Naive thymus-derived CD8-positive, alpha-beta T cell (primary cell): ENCODE measurements at regions not wholly inside any gene's neighbourhood (a gene's known extent, or its start where the extent isn't known, plus 50 kb on each side); places are given as distances from the start of the nearest gene placed in this dataset.

ENCODE experiments used
- ATAC-seq, 2 donors: fragments of 150-1000 bp; cut with Tn5 transposase in 1 of 2; sonication (Bioruptor Pico), chemical (Tn5 transposase) in 1 of 2; 1 replicate in 1 of 2; 2 replicates in 1 of 2; pipeline ENCODE4 v1.10.0; 2021; ENCODE audit warnings: mild to moderate bottlenecking in 2 of 2, moderate library complexity in 2 of 2
- POLR2A ChIA-PET: fragments of 350-600 bp; sonication (Branson Sonifier 250); formaldehyde crosslinking; loops from one replicate; lab custom pipeline; 2021; ENCODE audit warnings: antibody characterized with exemption; lab: Charles Lee
- DNase-seq, 10 donors: peaks; one replicate each; pipeline versions ENCODE4 v3.0.0 to v3.0.0-alpha.2; 2020 to 2022
- H3K27ac Mint-ChIP-seq, 10 donors: one replicate each; pipeline ENCODE4 v1.8.0; 2020 to 2022; ENCODE audit warnings: mild to moderate bottlenecking in 10 of 10, mixed read lengths in 10 of 10, moderate library complexity in 4 of 10, inconsistent platforms in 1 of 10
- H3K27me3 Mint-ChIP-seq, 5 donors: one replicate each; pipeline ENCODE4 v1.8.0; 2021 to 2022; ENCODE audit warnings: mixed read lengths in 5 of 5
- H3K36me3 Mint-ChIP-seq, 3 donors: one replicate each; pipeline ENCODE4 v1.8.0; 2020 to 2022; ENCODE audit warnings: mixed read lengths in 3 of 3, mild to moderate bottlenecking in 2 of 3, inconsistent platforms in 1 of 3
- H3K4me1 Mint-ChIP-seq, 4 donors: one replicate each; pipeline ENCODE4 v1.8.0; 2021 to 2022; ENCODE audit warnings: mixed read lengths in 4 of 4
- H3K4me3 Mint-ChIP-seq, 10 donors: one replicate each; pipeline ENCODE4 v1.8.0; 2020 to 2022; ENCODE audit warnings: mild to moderate bottlenecking in 10 of 10, mixed read lengths in 10 of 10, moderate library complexity in 6 of 10, inconsistent platforms in 1 of 10
- H3K9me3 Mint-ChIP-seq, 9 donors: one replicate each; pipeline ENCODE4 v1.8.0; 2020 to 2022; ENCODE audit warnings: mixed read lengths in 9 of 9, mild to moderate bottlenecking in 3 of 9, inconsistent platforms in 1 of 9, moderate library complexity in 1 of 9

DNA sequence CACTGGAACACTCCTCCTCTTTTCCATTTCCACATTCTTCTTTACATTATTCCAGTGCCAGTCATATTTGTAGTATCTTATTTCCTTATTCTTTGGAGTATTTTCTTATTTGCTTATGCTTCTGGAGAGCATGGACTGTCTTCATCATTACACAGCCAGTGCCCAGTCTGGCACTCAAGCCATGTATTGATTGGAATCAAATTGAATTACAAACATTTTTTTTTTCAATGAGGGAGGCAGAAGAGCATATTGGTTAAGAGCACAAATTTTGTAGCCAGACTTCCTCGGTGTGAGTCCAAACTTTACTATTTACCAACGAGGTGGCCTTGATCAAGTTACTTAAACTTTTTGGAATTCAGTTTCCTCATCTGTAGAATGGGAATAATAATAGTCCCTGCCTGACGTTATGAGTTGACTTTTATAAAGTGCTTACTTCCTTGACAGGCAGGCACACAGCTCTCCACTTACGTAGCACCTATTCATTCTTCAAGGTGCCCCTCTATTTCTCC is 186.6 kb upstream of the BCL6 start:
- H3K27ac Mint-ChIP-seq: no peak overlapping the region
- ATAC-seq: no peak

DNA sequence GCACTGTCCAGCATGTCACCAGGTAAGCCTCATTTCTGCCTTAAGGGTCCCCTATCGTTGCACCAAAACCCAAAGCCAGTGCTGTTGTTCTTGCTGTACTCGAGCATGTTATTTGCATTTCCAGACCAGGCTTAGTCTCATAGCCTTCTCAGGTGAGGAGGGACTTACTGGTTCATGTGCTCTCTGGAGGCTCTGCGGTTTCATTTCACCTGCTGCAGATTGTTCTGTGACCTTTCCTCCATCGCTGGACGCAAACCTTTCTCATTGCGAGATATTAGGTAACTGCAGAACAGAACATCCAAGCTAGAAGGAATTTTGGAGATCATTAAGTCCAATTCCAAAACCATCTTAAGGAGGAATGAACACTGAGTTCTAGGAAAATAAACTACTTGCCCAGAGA is 187.3 kb upstream of the BCL6 start:
- POLR2A ChIA-PET: no interaction called here
- Mint-ChIP-seq H3K9me3 (no peaks in the 10 kb centered on the region), H3K27ac (no peak overlapping the region), H3K27me3 (no peaks in the 10 kb centered on the region), H3K4me1 (peaks cover 11 to 30% (median 16%) of the 10 kb centered on the region in 4 donors), H3K36me3 (no peaks in the 10 kb centered on the region), H3K4me3 (no peak overlapping the region)
- DNase-seq (no peak), ATAC-seq (no peak)

More for the DNA sequence above, 186.6 kb upstream of the BCL6 start:
- no peaks in the 10 kb centered on the region for H3K9me3 Mint-ChIP-seq
- no peak overlapping the region for H3K4me3 Mint-ChIP-seq
- peaks cover 14 to 34% (median 21%) of the 10 kb centered on the region in 4 donors for H3K4me1 Mint-ChIP-seq
- POLR2A ChIA-PET: interaction anchor here (0.6 kb wide), 1 partner anchor 8 kb away, joined by 3 read pairs; no protein-coding TSS in a partner anchor
- no peaks in the 10 kb centered on the region for H3K36me3 Mint-ChIP-seq
- H3K27me3 Mint-ChIP-seq: no peaks in the 10 kb centered on the region
- no peak for DNase-seq

DNA sequence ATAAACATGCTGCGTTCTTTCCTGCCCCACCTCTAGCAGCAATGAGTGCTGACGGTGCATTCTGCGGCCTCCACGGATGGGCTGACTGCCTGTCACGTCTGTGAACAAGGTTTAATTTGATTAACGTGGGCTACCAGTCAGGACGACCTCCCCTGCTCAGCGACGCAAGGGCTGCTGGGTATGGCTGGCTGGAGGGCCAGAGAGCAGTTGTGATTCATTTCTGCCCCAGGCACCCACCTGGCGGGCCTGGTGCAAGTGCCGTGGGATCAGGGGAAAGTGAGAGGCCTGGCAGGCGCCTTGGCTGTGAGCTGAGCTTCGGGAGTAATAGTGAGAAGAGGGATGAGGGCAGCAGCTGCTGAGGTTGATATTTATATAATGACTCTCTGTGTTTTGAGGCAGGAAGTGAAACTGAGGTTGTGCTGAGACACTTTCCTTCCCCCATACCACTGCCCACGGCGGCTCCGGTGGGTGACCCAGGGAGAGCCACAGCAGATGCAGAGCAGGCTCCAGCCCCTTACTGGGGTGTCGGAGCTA is 190.4 kb upstream of the BCL6 start:
- peak in 1 of 10 donors; percentile 15 for DNase-seq
- peak in 1 of 2 donors; percentile 35 for ATAC-seq
- Mint-ChIP-seq H3K36me3 (no peaks in the 10 kb centered on the region), H3K4me3 (peak overlapping the region in 5 of 10 donors; percentile 25 to 80 (median 49)), H3K9me3 (no peaks in the 10 kb centered on the region), H3K4me1 (peaks cover 9 to 17% (median 12%) of the 10 kb centered on the region in 4 donors), H3K27me3 (no peaks in the 10 kb centered on the region), H3K27ac (peak overlapping the region in 4 of 10 donors; percentile 34 to 92 (median 72))
- POLR2A ChIA-PET: no interaction called here

DNA sequence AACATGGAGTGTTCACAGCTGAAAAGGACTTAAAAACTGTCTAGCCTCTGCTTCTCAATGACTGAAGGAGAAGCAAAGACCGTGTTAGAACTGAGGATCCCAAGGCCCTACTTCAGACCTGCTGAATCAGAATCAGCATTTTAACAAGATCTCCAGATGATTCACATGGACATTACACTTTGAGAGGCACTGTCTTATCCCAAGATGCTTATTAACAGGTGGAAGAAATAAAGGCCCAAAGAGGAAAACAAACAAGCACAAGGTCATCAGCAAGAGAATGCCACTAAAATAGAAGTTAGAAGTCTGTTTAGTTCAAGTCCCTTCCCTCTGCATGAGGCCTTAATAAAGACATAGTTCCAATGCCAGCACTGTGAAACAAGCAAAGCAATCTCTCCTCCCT is 191.4 kb upstream of the BCL6 start:
- peaks cover 9 to 17% (median 12%) of the 10 kb centered on the region in 4 donors for H3K4me1 Mint-ChIP-seq
- no peak for DNase-seq
- H3K27ac Mint-ChIP-seq: peak overlapping the region in 2 of 10 donors; percentile 71 to 73
- POLR2A ChIA-PET: no interaction called here
- no peaks in the 10 kb centered on the region for H3K27me3 Mint-ChIP-seq
- ATAC-seq: no peak
- H3K9me3 Mint-ChIP-seq: no peaks in the 10 kb centered on the region
- H3K36me3 Mint-ChIP-seq: no peaks in the 10 kb centered on the region
- H3K4me3 Mint-ChIP-seq: no peak overlapping the region

DNA sequence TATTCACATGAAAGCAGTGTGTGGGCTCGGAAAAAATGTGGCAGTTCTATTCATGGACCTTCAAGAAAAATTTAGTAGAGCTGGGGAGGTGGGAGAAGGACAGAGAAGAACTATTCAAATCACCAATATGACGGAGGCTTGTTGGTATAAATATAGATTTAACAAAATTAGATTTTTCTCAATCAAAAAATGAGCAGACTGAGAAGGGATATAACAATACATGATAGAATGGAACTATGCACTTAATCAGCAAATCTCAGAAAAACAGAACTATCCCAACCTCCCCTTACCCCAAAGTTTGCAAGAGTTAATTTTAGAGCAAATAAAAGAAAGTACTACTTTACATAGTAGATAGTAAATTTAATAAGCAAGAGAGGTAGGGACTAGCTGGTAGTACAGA is 194.6 kb upstream of the BCL6 start:
- H3K4me1 Mint-ChIP-seq: peaks cover 9 to 17% (median 13%) of the 10 kb centered on the region in 4 donors
- no peaks in the 10 kb centered on the region for H3K9me3 Mint-ChIP-seq
- H3K4me3 Mint-ChIP-seq: no peak overlapping the region
- H3K27me3 Mint-ChIP-seq: no peaks in the 10 kb centered on the region
- no peaks in the 10 kb centered on the region for H3K36me3 Mint-ChIP-seq
- DNase-seq (no peak), ATAC-seq (no peak)
- no peak overlapping the region for H3K27ac Mint-ChIP-seq
- POLR2A ChIA-PET: no interaction called here

DNA sequence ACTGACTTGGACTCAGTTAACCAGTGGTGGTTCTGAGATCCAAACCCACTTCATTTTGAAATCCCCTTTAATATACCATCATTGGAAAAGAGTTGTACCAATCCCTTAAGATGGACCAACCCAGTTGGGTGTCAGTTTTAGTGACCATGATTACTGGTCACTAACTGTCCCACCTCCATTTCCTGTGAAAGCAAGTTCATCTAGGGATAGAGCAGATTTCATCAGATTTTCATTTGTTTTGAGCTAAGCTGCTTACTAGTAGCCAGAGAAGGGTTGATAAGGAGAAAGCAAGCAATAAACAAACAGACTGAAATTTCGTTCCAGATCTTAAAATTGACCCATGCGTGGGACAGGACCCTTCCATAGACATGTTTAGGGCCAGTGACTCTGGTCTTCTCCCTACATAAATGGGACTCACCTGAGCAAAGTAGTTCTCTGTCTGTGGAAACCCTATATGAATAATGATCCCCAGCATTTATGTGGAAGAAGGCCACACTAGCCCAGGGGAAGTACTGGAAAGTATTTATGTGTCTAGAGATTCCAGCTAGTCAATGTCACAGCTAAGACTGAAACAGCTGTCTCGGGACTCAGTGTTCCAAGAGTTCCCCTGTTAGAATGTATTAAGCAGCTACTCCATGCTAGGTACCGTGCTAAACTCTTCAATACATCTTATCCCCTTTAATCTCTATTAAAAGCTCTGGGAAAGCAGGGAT is 196.0 kb upstream of the BCL6 start:
- Mint-ChIP-seq H3K27ac (no peak overlapping the region), H3K4me3 (no peak overlapping the region), H3K4me1 (peaks cover 3 to 7% (median 3%) of the 10 kb centered on the region in 4 donors), H3K36me3 (no peaks in the 10 kb centered on the region), H3K27me3 (no peaks in the 10 kb centered on the region), H3K9me3 (no peaks in the 10 kb centered on the region)
- no peak for ATAC-seq
- DNase-seq: no peak
- POLR2A ChIA-PET: no interaction called here

DNA sequence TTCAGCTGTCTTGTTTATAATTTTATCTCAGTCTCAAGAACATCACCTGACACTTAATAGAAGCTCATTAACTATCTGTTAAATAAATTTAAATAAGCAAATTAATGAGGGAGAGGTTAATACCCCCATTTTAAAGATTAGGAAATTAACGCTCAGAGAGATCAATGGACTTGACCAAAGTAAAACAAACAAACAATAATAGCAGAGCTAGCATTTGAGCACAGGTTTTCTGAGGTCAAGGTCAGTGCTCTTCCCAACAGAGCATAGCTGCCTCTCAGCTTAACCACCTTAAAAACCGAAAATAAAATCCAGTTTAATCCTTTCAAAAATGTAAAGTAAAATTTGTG is 196.6 kb upstream of the BCL6 start:
- DNase-seq: no peak
- Mint-ChIP-seq H3K9me3 (no peaks in the 10 kb centered on the region), H3K36me3 (no peaks in the 10 kb centered on the region), H3K4me3 (no peak overlapping the region), H3K27me3 (no peaks in the 10 kb centered on the region), H3K4me1 (peaks cover 0 to 10% (median under 1%) of the 10 kb centered on the region in 4 donors), H3K27ac (no peak overlapping the region)
- ATAC-seq: no peak
- POLR2A ChIA-PET: no interaction called here

DNA sequence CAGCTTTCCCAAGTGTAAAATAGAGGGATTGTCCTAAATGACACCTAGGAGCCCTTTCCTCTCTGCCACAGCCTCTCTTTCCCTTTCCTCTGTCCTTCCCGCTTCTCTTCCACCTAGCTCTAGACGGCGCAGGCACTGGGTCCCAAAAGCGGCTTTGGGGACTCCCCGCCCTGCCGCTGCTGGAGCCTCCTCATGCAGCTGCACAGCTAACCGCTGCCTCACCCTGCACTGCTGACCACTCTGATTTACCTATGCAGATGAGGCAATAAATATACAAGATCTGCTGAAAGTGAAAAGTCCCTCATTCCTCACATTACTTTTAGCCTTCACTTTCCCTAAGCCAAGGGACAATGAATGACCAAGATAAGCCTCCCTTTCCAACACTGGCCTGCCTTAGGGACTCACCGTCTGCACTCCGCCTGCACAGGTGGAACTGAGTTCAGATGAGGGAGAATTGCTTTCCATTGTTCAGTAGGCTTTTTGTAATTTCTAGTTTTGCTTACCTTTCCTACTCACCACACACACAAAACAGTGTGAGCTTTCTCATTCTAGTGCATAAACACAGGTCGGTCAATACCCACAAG is 197.5 kb upstream of the BCL6 start:
- POLR2A ChIA-PET: no interaction called here
- Mint-ChIP-seq H3K36me3 (no peaks in the 10 kb centered on the region), H3K4me3 (peak overlapping the region in 1 of 10 donors; percentile 52), H3K27me3 (no peaks in the 10 kb centered on the region), H3K9me3 (no peaks in the 10 kb centered on the region), H3K4me1 (peaks cover 0 to 10% (median under 1%) of the 10 kb centered on the region in 4 donors), H3K27ac (no peak overlapping the region)
- ATAC-seq (no peak), DNase-seq (no peak)

DNA sequence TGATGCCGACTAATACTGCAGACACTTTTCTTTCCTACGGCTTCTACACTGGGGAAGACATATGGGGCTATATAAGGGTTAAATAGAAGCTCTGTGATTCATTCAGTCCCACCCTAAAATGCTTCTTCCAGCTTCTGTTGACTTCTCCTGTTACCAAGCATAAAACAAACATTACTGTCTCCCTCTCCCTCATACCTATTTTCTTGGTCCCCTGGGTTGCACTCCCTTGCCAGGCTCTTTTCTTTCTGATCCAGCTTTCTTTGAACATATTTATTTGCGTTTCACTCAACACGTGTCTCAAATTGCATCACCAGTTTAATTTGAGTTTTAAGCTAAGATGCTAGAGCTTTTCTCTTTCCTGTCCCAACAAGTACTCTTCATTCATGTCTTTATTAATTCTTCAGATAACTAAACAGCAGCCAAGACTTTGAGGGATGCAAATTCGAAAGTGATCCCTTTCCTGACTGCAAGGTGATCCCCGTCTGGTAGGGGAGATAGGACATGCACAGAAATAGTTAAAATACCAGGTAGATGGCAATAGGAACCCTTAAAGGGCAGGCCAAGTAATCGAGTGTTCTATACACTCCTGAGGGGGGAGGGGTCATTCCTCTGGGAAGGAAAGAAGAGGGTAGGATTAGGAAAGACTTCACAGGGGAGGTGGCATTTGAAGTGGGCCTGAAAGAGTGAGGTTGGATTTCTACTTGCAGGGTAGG is 198.6 kb upstream of the BCL6 start:
- Mint-ChIP-seq H3K9me3 (no peaks in the 10 kb centered on the region), H3K4me1 (peaks cover 0 to 10% (median under 1%) of the 10 kb centered on the region in 4 donors), H3K27ac (no peak overlapping the region), H3K4me3 (no peak overlapping the region), H3K27me3 (no peaks in the 10 kb centered on the region), H3K36me3 (no peaks in the 10 kb centered on the region)
- no peak for ATAC-seq
- no peak for DNase-seq
- POLR2A ChIA-PET: no interaction called here

DNA sequence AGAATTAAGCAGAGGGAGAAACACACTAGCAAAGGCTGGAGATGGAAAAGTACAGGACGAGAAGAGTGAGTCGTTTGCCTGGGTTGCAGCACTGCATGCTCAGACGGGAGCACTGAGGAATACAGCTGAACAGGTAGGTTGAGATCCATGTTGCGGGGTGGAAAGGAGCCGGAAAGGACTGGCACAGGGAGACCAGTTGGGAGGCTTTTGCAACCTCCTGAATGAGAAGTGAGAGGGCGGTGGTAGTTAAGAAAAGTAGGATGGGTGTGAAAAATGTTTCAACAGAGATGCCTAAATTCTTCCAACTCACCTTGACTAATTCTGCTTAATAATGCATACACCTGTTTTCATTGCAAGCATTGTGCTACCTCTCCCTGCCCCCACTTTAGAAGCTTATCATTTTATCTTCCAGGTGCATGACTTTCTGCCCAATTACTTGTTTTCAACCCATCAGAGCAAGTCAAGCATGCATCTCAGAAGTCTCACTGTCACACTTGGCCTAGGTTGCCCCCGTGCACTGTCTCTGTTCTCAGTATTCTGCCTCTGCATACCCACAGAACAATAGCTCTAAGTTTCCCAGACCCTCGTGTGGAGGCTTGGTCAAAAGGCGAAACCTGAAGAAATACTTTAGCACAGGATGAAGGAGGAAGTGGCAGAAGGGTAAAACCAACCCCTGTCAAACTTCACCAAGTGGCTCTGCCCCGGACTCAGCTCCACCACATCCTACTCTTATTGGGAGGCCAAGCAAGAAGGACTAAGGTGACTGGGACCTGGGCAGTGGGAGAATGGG is 199.3 kb upstream of the BCL6 start:
- ATAC-seq: peak in 1 of 2 donors; percentile 45
- DNase-seq: no peak
- POLR2A ChIA-PET: no interaction called here
- H3K27ac Mint-ChIP-seq: no peak overlapping the region
- no peaks in the 10 kb centered on the region for H3K9me3 Mint-ChIP-seq
- peaks cover 0 to 10% (median under 1%) of the 10 kb centered on the region in 4 donors for H3K4me1 Mint-ChIP-seq
- no peaks in the 10 kb centered on the region for H3K27me3 Mint-ChIP-seq
- H3K4me3 Mint-ChIP-seq: no peak overlapping the region
- no peaks in the 10 kb centered on the region for H3K36me3 Mint-ChIP-seq

DNA sequence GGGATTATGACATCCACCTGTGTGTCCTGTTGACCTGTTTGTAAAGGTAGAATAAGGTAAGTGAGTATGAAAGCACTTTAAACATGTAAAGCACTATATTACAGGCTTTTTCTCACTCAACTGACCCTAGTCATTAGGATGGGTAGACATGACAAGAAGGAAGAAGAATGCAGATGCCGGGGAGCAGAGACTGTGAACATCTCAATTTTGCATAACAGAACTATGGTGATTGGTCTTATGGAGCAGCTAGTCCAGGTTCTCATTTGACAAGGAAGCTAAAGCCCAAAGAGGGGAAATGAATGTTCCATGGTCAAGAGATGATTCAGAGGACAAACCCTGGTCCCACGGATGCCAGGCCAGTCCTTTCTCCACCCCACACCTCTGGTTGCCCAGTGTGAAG is 200.1 kb upstream of the BCL6 start:
- peaks cover 0 to 10% (median under 1%) of the 10 kb centered on the region in 4 donors for H3K4me1 Mint-ChIP-seq
- H3K36me3 Mint-ChIP-seq: no peaks in the 10 kb centered on the region
- DNase-seq (no peak), ATAC-seq (no peak)
- POLR2A ChIA-PET: no interaction called here
- H3K4me3 Mint-ChIP-seq: no peak overlapping the region
- no peak overlapping the region for H3K27ac Mint-ChIP-seq
- H3K9me3 Mint-ChIP-seq: no peaks in the 10 kb centered on the region
- H3K27me3 Mint-ChIP-seq: no peaks in the 10 kb centered on the region

DNA sequence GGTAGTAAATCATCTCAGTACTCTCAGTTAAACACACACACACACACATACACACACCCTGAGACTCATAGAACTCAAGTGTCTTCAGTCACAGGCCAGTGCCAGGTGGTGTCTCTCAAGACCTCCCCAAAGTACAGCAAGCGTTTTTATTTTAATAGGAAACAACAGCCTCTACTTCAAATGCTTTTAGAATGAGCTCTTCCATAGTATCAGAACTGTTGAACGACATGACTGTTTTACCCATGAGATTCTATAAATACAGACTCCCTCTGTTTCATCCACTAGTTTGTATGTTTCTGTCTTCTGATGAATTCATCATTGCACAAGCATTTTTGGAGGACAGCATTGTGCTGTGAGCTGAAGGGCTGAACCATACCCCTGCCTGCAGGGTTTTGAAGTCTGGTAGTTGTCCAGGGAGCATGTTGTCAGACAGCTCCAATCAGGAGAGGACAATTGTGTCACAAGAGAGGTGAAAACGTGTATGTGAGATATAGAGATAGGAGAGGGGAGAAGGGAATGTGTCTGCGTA is 201.0 kb upstream of the BCL6 start:
- Mint-ChIP-seq H3K36me3 (no peaks in the 10 kb centered on the region), H3K4me1 (peaks cover 0 to 16% (median under 1%) of the 10 kb centered on the region in 4 donors), H3K4me3 (no peak overlapping the region), H3K9me3 (no peaks in the 10 kb centered on the region), H3K27ac (peak overlapping the region in 1 of 10 donors; percentile 49), H3K27me3 (no peaks in the 10 kb centered on the region)
- no peak for ATAC-seq
- DNase-seq: no peak
- POLR2A ChIA-PET: no interaction called here
